Activated gamma-delta T cell treated with anti-CD3 and anti-CD28 coated beads, Interleukin-2, amount 50 U/mL, for 16 hours (primary cell): ENCODE measurements at regions not wholly inside any gene's neighbourhood (a gene's known extent, or its start where the extent isn't known, plus 50 kb on each side); places are given as distances from the start of the nearest gene placed in this dataset.

Experiments used
- DNase-seq: peaks from one replicate; pipeline ENCODE4 v3.0.0-alpha.2; 2020; ENCODE audit warnings: low read depth

- DNase-seq, result no peak
Observed at GRCh38 chr7:32143301-32143700, 73.1 kb upstream of the PDE1C start.

DNA sequence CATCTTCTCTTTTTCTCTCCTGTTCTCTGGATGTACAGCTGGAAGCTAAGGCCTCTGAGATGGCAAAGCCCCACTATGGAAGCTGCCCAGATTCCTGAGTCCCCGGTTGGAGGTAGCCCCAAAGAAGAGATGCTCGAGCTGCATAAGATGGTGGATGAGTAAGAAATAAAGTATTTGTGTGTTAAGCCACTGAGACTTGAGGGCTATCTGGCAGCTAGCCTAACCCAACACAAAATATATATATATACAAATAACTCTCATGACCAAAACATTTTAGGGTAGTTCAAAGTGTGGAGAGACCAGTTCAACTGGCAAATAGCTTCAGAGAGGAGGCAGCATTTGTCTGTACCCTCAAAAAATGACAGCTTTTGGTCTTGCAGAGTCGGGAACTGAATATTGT, 72.4 kb upstream of the PDE1C start:
- no peak for DNase-seq

GRCh38 chr7:32140210-32140939, 70.2 kb upstream of the PDE1C start:
- no peak for DNase-seq

- DNase-seq, result no peak
Observed at GRCh38 chr7:32137059-32137458, 66.9 kb upstream of the PDE1C start.

- no peak for DNase-seq
Observed at GRCh38 chr7:32131091-32131490, 60.9 kb upstream of the PDE1C start.

GRCh38 chr7:32126843-32127242, 56.6 kb upstream of the PDE1C start:
- no peak for DNase-seq
